ENCODE measurements at regions not wholly inside any gene's neighbourhood (a gene's known extent, or its start where the extent isn't known, plus 50 kb on each side); places are given as distances from the start of the nearest gene placed in this dataset.

DNA sequence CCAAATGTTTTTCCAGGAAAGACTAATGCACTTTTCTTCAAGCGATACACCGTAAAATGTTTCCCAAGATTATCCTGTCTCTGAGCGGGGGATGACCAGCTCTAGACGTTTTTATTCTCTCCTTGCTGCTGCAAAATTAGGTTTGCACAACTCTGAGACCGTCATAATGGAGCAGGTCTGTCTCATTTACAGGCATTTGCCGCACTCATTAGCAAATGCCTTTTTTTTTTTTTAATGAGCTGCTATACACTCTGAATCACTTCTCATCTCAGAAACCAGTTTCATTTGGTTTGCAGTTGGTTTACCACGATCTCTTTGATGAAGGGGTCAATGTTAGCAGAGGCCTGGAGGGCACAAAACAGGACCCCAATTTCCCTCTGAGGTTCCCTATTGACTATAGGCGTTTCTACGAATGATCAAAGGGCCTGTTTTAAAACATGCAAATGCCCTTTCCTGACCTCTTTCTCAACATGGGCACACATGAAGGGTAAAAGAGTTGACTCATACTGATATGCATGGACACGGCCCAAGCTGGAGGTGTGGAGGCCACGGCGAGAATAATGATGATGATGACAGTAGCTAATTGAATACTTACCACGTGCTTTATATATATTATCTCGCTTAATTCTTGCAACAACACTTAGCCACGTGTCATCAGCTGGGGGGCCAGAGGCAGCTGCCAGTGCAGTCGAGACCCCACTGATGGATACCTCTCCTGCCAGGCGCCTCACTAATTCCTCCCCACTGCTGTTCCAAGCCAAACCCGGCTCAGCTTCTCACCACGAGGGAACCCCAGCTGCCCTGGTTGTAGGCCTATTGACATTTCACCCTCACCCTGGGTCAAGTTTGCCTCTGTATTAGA, 89.9 kb upstream of the PTCH1 start:
- TF ChIP-seq, protein P1, sequence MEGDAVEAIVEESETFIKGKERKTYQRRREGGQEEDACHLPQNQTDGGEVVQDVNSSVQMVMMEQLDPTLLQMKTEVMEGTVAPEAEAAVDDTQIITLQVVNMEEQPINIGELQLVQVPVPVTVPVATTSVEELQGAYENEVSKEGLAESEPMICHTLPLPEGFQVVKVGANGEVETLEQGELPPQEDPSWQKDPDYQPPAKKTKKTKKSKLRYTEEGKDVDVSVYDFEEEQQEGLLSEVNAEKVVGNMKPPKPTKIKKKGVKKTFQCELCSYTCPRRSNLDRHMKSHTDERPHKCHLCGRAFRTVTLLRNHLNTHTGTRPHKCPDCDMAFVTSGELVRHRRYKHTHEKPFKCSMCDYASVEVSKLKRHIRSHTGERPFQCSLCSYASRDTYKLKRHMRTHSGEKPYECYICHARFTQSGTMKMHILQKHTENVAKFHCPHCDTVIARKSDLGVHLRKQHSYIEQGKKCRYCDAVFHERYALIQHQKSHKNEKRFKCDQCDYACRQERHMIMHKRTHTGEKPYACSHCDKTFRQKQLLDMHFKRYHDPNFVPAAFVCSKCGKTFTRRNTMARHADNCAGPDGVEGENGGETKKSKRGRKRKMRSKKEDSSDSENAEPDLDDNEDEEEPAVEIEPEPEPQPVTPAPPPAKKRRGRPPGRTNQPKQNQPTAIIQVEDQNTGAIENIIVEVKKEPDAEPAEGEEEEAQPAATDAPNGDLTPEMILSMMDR (IDR thresholded peaks at IDR 0.05; ENCODE audit: low read depth, low read length), result no peak
- H3K4me3 ChIP-seq (replicated peaks in 1 of 2; ENCODE audit: low read depth in 2 of 2, low read length in 2 of 2), result no peak overlapping the region
- no peak for DNase-seq (ENCODE audit: low read depth in 2 of 2)

DNA sequence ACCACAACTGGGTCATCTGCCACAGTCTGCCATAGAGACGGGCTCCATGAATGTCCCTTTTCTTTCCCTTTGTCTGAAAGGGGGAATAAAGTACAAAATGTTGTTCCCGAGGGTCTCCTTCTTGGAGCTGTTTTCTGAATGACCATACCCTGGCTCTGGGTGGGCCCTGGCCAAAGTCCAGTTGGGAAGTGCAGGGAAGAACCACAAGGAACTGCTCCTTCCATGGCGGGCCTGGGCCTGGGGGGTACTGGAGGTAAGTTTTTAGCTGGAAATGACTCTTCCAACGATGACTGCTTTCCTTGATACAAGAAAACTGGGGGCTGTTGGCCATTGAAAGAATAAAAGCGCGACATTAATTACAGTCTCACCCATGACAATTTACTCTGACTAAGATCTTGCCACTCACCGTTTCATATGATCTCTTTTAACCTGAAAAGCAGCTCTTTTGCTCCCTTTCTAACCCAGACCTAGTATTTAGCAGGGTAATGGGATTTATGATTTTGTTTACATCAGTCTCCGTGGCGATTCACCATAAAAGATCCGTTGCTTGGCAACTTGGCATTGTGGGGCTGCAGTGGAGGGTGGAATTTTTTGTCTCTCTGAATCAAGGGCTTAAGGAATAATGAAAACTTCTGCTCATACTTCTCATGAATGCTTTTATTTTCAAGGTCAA, 89.2 kb upstream of the PTCH1 start:
- TF ChIP-seq, protein P1 (IDR thresholded peaks at IDR 0.05; ENCODE audit: low read depth, low read length), result no peak
- no peak for DNase-seq (ENCODE audit: low read depth in 2 of 2)
- H3K4me3 ChIP-seq (replicated peaks in 1 of 2; ENCODE audit: low read depth in 2 of 2, low read length in 2 of 2), result no peak overlapping the region

DNA sequence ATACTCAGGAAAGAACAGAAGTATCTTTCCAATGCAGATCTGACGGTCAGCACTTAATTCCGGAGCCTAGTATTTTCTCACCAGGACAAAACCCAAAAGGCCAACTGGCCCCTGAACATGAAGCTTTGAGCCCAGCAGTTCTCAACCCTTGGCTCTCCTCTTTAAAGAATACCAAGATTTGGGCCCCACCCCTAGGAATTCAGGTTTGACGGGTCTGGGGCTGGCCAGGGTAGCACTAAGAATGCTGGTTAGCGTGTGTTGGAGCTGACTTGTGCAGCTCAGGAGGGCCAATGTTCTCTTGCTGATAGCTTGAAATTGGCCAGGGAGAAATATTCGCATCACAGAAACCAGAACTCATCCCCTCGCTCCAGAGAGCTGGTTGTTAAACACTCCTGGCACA, 88.3 kb upstream of the PTCH1 start:
- no peak overlapping the region for H3K4me3 ChIP-seq (replicated peaks in 1 of 2; ENCODE audit: low read depth in 2 of 2, low read length in 2 of 2)
- TF ChIP-seq, protein P1 (IDR thresholded peaks at IDR 0.05; ENCODE audit: low read depth, low read length), result no peak
- no peak for DNase-seq (ENCODE audit: low read depth in 2 of 2)

DNA sequence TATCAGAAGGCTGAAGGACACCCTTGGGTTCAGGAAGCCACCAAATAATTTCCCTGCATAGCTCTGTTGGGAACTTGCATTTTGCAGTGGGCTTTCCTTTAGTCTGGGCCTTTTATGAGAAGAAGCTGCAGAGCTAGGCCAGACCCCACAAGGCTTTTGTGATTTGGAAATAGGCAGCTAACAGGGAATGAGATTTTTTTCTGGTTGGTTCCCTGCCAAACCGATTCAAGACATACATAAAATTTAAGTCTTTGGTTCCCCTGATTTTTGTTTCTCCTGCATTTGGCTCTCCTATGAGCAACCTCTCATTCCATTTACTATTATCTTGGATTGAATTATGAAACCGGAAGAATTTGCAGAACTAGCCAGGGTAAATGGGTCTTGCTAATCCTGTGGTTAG, 81.5 kb upstream of the PTCH1 start:
- H3K4me3 ChIP-seq (replicated peaks in 1 of 2; ENCODE audit: low read depth in 2 of 2, low read length in 2 of 2), result no peak overlapping the region
- TF ChIP-seq, protein P1 (IDR thresholded peaks at IDR 0.05; ENCODE audit: low read depth, low read length), result no peak
- DNase-seq (ENCODE audit: low read depth in 2 of 2), result peak in 1 of 2 donors; percentile 3

DNA sequence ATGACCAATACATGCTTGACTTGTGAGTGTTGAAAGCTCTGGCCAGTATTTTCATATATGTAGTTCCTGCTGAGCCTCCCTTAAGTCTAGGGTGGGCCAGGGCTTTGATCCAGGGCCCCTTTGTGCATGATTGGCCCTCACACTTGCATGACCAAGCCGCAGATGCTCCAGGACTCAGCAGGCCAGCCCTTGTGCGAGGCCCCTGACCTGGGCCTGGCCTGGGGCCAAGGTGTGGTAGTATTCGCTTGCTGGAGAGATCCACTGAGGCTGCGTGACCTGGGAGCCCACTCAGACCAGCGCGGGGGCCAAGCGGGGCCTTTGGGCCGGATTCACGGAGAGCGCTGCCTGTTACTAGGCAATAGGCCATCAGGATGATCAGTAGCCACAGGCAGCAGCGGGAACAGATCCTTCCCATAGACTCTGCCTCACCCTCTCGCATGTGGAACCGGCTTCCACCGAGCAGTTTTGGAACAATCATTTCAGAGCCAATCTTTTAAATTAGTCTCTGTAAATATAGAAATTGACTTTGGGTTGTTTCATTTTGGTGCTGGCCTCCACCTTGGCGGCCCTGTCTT, 79.0 kb upstream of the PTCH1 start:
- DNase-seq (ENCODE audit: low read depth in 2 of 2), result no peak
- no peak overlapping the region for H3K4me3 ChIP-seq (replicated peaks in 1 of 2; ENCODE audit: low read depth in 2 of 2, low read length in 2 of 2)
- TF ChIP-seq, protein P1 (IDR thresholded peaks at IDR 0.05; ENCODE audit: low read depth, low read length), result no peak

DNA sequence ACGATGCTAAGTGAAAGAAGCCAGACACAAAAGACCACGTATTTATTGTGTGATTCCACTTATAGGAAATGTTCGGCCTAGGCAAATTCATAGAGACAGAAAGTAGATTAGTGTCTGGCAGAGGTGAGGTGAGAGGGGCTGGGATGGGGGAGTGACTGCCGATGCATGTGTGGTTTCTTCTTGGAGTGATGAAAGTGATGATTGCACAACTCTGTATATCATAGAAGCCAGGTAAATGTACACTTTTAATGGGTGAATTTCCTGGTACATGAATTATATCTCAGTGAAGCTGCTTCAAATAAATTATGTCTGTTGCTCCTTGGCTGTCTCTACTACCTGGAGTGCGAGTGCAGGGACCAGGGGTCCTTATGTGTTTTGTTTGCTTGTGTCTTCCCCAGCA, 76.2 kb upstream of the PTCH1 start:
- H3K4me3 ChIP-seq (replicated peaks in 1 of 2; ENCODE audit: low read depth in 2 of 2, low read length in 2 of 2), result no peak overlapping the region
- TF ChIP-seq, protein P1 (IDR thresholded peaks at IDR 0.05; ENCODE audit: low read depth, low read length), result no peak
- no peak for DNase-seq (ENCODE audit: low read depth in 2 of 2)

Data from cardiac fibroblast (primary cell).